CD4-positive, alpha-beta memory T cell (primary cell): ENCODE measurements at regions not wholly inside any gene's neighbourhood (a gene's known extent, or its start where the extent isn't known, plus 50 kb on each side); places are given as distances from the start of the nearest gene placed in this dataset.

Experiments
- CTCF ChIA-PET: fragments of 350-600 bp; sonication (Branson Sonifier 250); formaldehyde crosslinking; loops from one replicate; lab custom pipeline; 2021; ENCODE audit warnings: inconsistent platforms; ENCODE audit not compliant: partially characterized antibody; lab: Charles Lee
- POLR2A ChIA-PET: fragments of 350-600 bp; sonication (Branson Sonifier 250); formaldehyde crosslinking; loops from one replicate; lab custom pipeline; 2021; ENCODE audit not compliant: partially characterized antibody; lab: Charles Lee
- DNase-seq, 5 donors: peaks; one replicate each; pipeline versions ENCODE4 v3.0.0 to v3.0.0-alpha.2; 2020 to 2022; ENCODE audit warnings: mixed read lengths in 1 of 5
- H3K27ac ChIP-seq: one replicate; pipeline ENCODE4 v1.7.0; 2013; ENCODE audit warnings: low read depth, low read length
- H3K27me3 ChIP-seq: 2 replicates; pipeline ENCODE4 v1.7.0; 2013; ENCODE audit warnings: mild to moderate bottlenecking, low read length, moderate library complexity; ENCODE audit not compliant: insufficient read depth
- H3K36me3 ChIP-seq: 2 replicates; pipeline ENCODE4 v1.7.0; 2013; ENCODE audit warnings: mild to moderate bottlenecking, low read length, moderate library complexity; ENCODE audit not compliant: insufficient read depth
- H3K4me1 ChIP-seq: 2 replicates; pipeline ENCODE4 v1.7.0; 2013; ENCODE audit warnings: mild to moderate bottlenecking, low read length, moderate library complexity; ENCODE audit not compliant: insufficient read depth
- H3K4me3 ChIP-seq, 2 donors: one replicate each; pipeline ENCODE4 v1.7.0; 2013; ENCODE audit warnings: low read length in 2 of 2, mild to moderate bottlenecking in 1 of 2
- H3K9me3 ChIP-seq, 2 donors: one replicate each; pipeline ENCODE4 v1.7.0; 2013; ENCODE audit warnings: low read length in 2 of 2, control low read depth in 1 of 2; ENCODE audit not compliant: control insufficient read depth in 1 of 2
- H3K27ac Mint-ChIP-seq, 7 donors: one replicate each; pipeline ENCODE4 v1.8.0; 2020 to 2021; ENCODE audit warnings: mixed read lengths in 7 of 7, mild to moderate bottlenecking in 6 of 7, inconsistent platforms in 3 of 7, moderate library complexity in 3 of 7
- H3K27me3 Mint-ChIP-seq, 2 donors: one replicate each; pipeline ENCODE4 v1.8.0; 2020 to 2021; ENCODE audit warnings: mixed read lengths in 2 of 2
- H3K36me3 Mint-ChIP-seq, 2 donors: one replicate each; pipeline ENCODE4 v1.8.0; 2020 to 2021; ENCODE audit warnings: mixed read lengths in 2 of 2, inconsistent platforms in 1 of 2, mild to moderate bottlenecking in 1 of 2
- H3K4me1 Mint-ChIP-seq, 4 donors: one replicate each; pipeline ENCODE4 v1.8.0; 2020 to 2021; ENCODE audit warnings: mixed read lengths in 4 of 4, mild to moderate bottlenecking in 1 of 4
- H3K4me3 Mint-ChIP-seq, 8 donors: one replicate each; pipeline ENCODE4 v1.8.0; 2020 to 2021; ENCODE audit warnings: mixed read lengths in 8 of 8, mild to moderate bottlenecking in 7 of 8, moderate library complexity in 6 of 8, inconsistent platforms in 3 of 8
- H3K9me3 Mint-ChIP-seq, 8 donors: one replicate each; pipeline ENCODE4 v1.8.0; 2020 to 2021; ENCODE audit warnings: mixed read lengths in 8 of 8, mild to moderate bottlenecking in 5 of 8, inconsistent platforms in 3 of 8, moderate library complexity in 1 of 8
- intact Hi-C: fragments of 100-400 bp; cut with micrococcal nuclease; formaldehyde crosslinking; loops from one replicate; pipeline ENCODE4 v1.15.1; 2023

- ChIA-PET POLR2A (no interaction called here), CTCF (no interaction called here)
- no peaks in the 10 kb centered on the region for H3K27me3 ChIP-seq
- intact Hi-C loops, result no loop called here
- Mint-ChIP-seq H3K27ac (no peak overlapping the region), H3K4me1 (no peaks in the 10 kb centered on the region), H3K27me3 (peaks cover 0 to 12% of the 10 kb centered on the region in 2 donors), H3K4me3 (no peak overlapping the region), H3K36me3 (no peaks in the 10 kb centered on the region), H3K9me3 (peaks cover 0 to 3% (median 0%) of the 10 kb centered on the region in 8 donors)
- no peak overlapping the region for H3K4me3 ChIP-seq
- H3K36me3 ChIP-seq, result no peaks in the 10 kb centered on the region
- no peaks in the 10 kb centered on the region for H3K4me1 ChIP-seq
- H3K9me3 ChIP-seq, result no peaks in the 10 kb centered on the region
- DNase-seq, result no peak
- no peak overlapping the region for H3K27ac ChIP-seq
Observed at GRCh38 chr4:10347815-10348214, 109.4 kb downstream of the ZNF518B start.

GRCh38 chr4:10347281-10347795 lies 109.9 kb downstream of the ZNF518B start:
- no peaks in the 10 kb centered on the region for H3K9me3 ChIP-seq
- CTCF ChIA-PET, result no interaction called here
- no peak overlapping the region for H3K27ac ChIP-seq
- intact Hi-C loops, result no loop called here
- no peaks in the 10 kb centered on the region for H3K27me3 ChIP-seq
- H3K4me1 ChIP-seq, result no peaks in the 10 kb centered on the region
- no peaks in the 10 kb centered on the region for H3K36me3 ChIP-seq
- DNase-seq, result no peak
- POLR2A ChIA-PET, result no interaction called here
- no peak overlapping the region for H3K4me3 Mint-ChIP-seq
- peaks cover 0 to 12% of the 10 kb centered on the region in 2 donors for H3K27me3 Mint-ChIP-seq
- no peak overlapping the region for H3K4me3 ChIP-seq
- no peaks in the 10 kb centered on the region for H3K36me3 Mint-ChIP-seq
- H3K9me3 Mint-ChIP-seq, result no peaks in the 10 kb centered on the region
- no peaks in the 10 kb centered on the region for H3K4me1 Mint-ChIP-seq
- H3K27ac Mint-ChIP-seq, result no peak overlapping the region

- H3K36me3 Mint-ChIP-seq, result no peaks in the 10 kb centered on the region
- H3K4me1 ChIP-seq, result no peaks in the 10 kb centered on the region
- H3K27me3 Mint-ChIP-seq, result peaks cover 0 to 11% of the 10 kb centered on the region in 2 donors
- no peaks in the 10 kb centered on the region for H3K27me3 ChIP-seq
- ChIA-PET POLR2A (no interaction called here), CTCF (no interaction called here)
- H3K4me3 ChIP-seq, result no peak overlapping the region
- H3K9me3 Mint-ChIP-seq, result no peaks in the 10 kb centered on the region
- H3K4me3 Mint-ChIP-seq, result no peak overlapping the region
- DNase-seq, result no peak
- H3K9me3 ChIP-seq, result no peaks in the 10 kb centered on the region
- no peak overlapping the region for H3K27ac ChIP-seq
- no peaks in the 10 kb centered on the region for H3K4me1 Mint-ChIP-seq
- no peak overlapping the region for H3K27ac Mint-ChIP-seq
- intact Hi-C loops, result no loop called here
- no peaks in the 10 kb centered on the region for H3K36me3 ChIP-seq
Observed at GRCh38 chr4:10346023-10346422, 111.2 kb downstream of the ZNF518B start.

GRCh38 chr4:10345381-10345784 lies 111.8 kb downstream of the ZNF518B start:
- H3K27me3 Mint-ChIP-seq, result peaks cover 0 to 11% of the 10 kb centered on the region in 2 donors
- ChIA-PET POLR2A (no interaction called here), CTCF (no interaction called here)
- H3K4me3 ChIP-seq, result no peak overlapping the region
- no peaks in the 10 kb centered on the region for H3K36me3 ChIP-seq
- H3K4me1 Mint-ChIP-seq, result no peaks in the 10 kb centered on the region
- no peak overlapping the region for H3K27ac ChIP-seq
- intact Hi-C loops, result no loop called here
- H3K9me3 ChIP-seq, result no peaks in the 10 kb centered on the region
- H3K27me3 ChIP-seq, result no peaks in the 10 kb centered on the region
- no peaks in the 10 kb centered on the region for H3K36me3 Mint-ChIP-seq
- H3K4me1 ChIP-seq, result no peaks in the 10 kb centered on the region
- no peaks in the 10 kb centered on the region for H3K9me3 Mint-ChIP-seq
- H3K4me3 Mint-ChIP-seq, result no peak overlapping the region
- no peak for DNase-seq
- H3K27ac Mint-ChIP-seq, result no peak overlapping the region

GRCh38 chr4:10344824-10345223 lies 112.4 kb downstream of the ZNF518B start:
- H3K27me3 ChIP-seq, result no peaks in the 10 kb centered on the region
- no peak overlapping the region for H3K27ac ChIP-seq
- no peak overlapping the region for H3K27ac Mint-ChIP-seq
- ChIA-PET POLR2A (no interaction called here), CTCF (no interaction called here)
- no peaks in the 10 kb centered on the region for H3K9me3 ChIP-seq
- no peak overlapping the region for H3K4me3 ChIP-seq
- peaks cover 2 to 11% of the 10 kb centered on the region in 2 donors for H3K27me3 Mint-ChIP-seq
- no peak for DNase-seq
- no peaks in the 10 kb centered on the region for H3K4me1 Mint-ChIP-seq
- H3K4me1 ChIP-seq, result no peaks in the 10 kb centered on the region
- H3K36me3 Mint-ChIP-seq, result no peaks in the 10 kb centered on the region
- no peak overlapping the region for H3K4me3 Mint-ChIP-seq
- H3K36me3 ChIP-seq, result no peaks in the 10 kb centered on the region
- intact Hi-C loops, result no loop called here
- no peaks in the 10 kb centered on the region for H3K9me3 Mint-ChIP-seq

- Mint-ChIP-seq H3K9me3 (no peaks in the 10 kb centered on the region), H3K4me1 (no peaks in the 10 kb centered on the region), H3K27me3 (peaks cover 2 to 13% of the 10 kb centered on the region in 2 donors), H3K36me3 (no peaks in the 10 kb centered on the region), H3K27ac (no peak overlapping the region), H3K4me3 (no peak overlapping the region)
- no peak for DNase-seq
- ChIA-PET CTCF (no interaction called here), POLR2A (no interaction called here)
- Histone ChIP-seq H3K27me3 (no peaks in the 10 kb centered on the region), H3K4me1 (no peaks in the 10 kb centered on the region), H3K4me3 (no peak overlapping the region), H3K27ac (no peak overlapping the region), H3K36me3 (no peaks in the 10 kb centered on the region), H3K9me3 (no peaks in the 10 kb centered on the region)
- intact Hi-C loops, result no loop called here
Observed at GRCh38 chr4:10343656-10344055, 113.6 kb downstream of the ZNF518B start.

GRCh38 chr4:10342866-10343265 lies 114.4 kb downstream of the ZNF518B start:
- H3K36me3 ChIP-seq, result no peaks in the 10 kb centered on the region
- CTCF ChIA-PET, result no interaction called here
- H3K27ac Mint-ChIP-seq, result no peak overlapping the region
- H3K27ac ChIP-seq, result no peak overlapping the region
- no peak for DNase-seq
- no peaks in the 10 kb centered on the region for H3K27me3 ChIP-seq
- H3K4me1 ChIP-seq, result no peaks in the 10 kb centered on the region
- no peaks in the 10 kb centered on the region for H3K4me1 Mint-ChIP-seq
- peaks cover 0 to 1% (median 0%) of the 10 kb centered on the region in 8 donors for H3K9me3 Mint-ChIP-seq
- H3K4me3 Mint-ChIP-seq, result no peak overlapping the region
- peaks cover 5 to 15% of the 10 kb centered on the region in 2 donors for H3K27me3 Mint-ChIP-seq
- intact Hi-C loops, result no loop called here
- POLR2A ChIA-PET, result no interaction called here
- H3K36me3 Mint-ChIP-seq, result no peaks in the 10 kb centered on the region
- H3K4me3 ChIP-seq, result no peak overlapping the region
- no peaks in the 10 kb centered on the region for H3K9me3 ChIP-seq

GRCh38 chr4:10336471-10336870 lies 120.8 kb downstream of the ZNF518B start:
- no peak overlapping the region for H3K4me3 ChIP-seq
- ChIA-PET POLR2A (no interaction called here), CTCF (no interaction called here)
- no peaks in the 10 kb centered on the region for H3K4me1 ChIP-seq
- H3K27me3 ChIP-seq, result no peaks in the 10 kb centered on the region
- Mint-ChIP-seq H3K9me3 (peaks cover 0 to 7% (median 3%) of the 10 kb centered on the region in 8 donors), H3K4me1 (no peaks in the 10 kb centered on the region), H3K27ac (no peak overlapping the region), H3K36me3 (no peaks in the 10 kb centered on the region), H3K4me3 (no peak overlapping the region), H3K27me3 (peaks cover 10 to 12% of the 10 kb centered on the region in 2 donors)
- no peak overlapping the region for H3K27ac ChIP-seq
- no peaks in the 10 kb centered on the region for H3K9me3 ChIP-seq
- no peaks in the 10 kb centered on the region for H3K36me3 ChIP-seq
- intact Hi-C loops, result no loop called here
- DNase-seq, result no peak
